ENCODE measurements at regions not wholly inside any gene's neighbourhood (a gene's known extent, or its start where the extent isn't known, plus 50 kb on each side); places are given as distances from the start of the nearest gene placed in this dataset.

DNA sequence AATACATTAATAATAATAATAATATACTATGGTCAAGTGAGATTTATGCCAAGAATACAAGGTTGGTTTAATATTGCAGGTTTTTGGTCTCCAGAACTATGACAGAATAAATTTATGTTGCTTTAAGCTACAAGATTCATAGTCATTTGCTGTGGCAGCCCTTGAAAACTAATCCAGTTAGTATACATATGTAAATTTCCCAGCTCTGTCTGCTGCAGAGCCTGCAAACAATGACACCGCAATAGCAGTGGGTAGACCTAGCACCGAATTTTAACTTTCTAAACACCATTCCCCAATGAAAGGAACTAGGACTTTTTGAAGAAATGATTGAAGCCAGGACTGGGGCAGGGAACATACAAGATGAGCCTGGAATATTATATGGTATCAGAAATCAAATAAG lies 647.7 kb upstream of the NRSN1 start:
- Histone ChIP-seq H3K9me3 (no peaks in the 10 kb centered on the region), H3K27me3 (no peaks in the 10 kb centered on the region), H3K36me3 (no peaks in the 10 kb centered on the region), H3K4me3 (ENCODE audit: low read depth, low read length) (no peak overlapping the region), H3K4me1 (no peaks in the 10 kb centered on the region)
- DNase-seq: no peak
- TF ChIP-seq, protein P1, sequence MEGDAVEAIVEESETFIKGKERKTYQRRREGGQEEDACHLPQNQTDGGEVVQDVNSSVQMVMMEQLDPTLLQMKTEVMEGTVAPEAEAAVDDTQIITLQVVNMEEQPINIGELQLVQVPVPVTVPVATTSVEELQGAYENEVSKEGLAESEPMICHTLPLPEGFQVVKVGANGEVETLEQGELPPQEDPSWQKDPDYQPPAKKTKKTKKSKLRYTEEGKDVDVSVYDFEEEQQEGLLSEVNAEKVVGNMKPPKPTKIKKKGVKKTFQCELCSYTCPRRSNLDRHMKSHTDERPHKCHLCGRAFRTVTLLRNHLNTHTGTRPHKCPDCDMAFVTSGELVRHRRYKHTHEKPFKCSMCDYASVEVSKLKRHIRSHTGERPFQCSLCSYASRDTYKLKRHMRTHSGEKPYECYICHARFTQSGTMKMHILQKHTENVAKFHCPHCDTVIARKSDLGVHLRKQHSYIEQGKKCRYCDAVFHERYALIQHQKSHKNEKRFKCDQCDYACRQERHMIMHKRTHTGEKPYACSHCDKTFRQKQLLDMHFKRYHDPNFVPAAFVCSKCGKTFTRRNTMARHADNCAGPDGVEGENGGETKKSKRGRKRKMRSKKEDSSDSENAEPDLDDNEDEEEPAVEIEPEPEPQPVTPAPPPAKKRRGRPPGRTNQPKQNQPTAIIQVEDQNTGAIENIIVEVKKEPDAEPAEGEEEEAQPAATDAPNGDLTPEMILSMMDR (IDR thresholded peaks at IDR 0.05; ENCODE audit: low read depth, low read length): no peak

DNA sequence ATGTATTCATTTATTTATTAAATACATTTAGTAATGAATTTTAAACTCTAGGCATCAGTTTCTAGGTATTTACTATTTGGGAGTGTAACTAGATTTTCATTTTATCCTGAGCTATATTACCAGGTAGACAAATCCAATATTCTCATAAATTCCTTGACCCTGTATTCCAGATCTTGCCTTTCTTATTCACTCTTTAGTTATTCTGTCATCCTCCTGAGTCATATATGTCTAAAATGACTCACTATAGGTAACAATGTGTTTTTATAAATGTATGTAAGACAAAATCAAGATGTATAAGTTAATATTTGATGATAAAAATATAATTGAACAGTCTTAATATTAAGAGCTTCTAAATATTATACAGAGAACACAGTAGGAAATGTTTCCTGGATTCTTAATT lies 642.1 kb upstream of the NRSN1 start:
- H3K27me3 ChIP-seq: no peaks in the 10 kb centered on the region
- no peak for DNase-seq
- H3K4me3 ChIP-seq (ENCODE audit: low read depth, low read length): no peak overlapping the region
- no peaks in the 10 kb centered on the region for H3K36me3 ChIP-seq
- no peaks in the 10 kb centered on the region for H3K9me3 ChIP-seq
- TF ChIP-seq, protein P1 (IDR thresholded peaks at IDR 0.05; ENCODE audit: low read depth, low read length): no peak
- no peaks in the 10 kb centered on the region for H3K4me1 ChIP-seq

DNA sequence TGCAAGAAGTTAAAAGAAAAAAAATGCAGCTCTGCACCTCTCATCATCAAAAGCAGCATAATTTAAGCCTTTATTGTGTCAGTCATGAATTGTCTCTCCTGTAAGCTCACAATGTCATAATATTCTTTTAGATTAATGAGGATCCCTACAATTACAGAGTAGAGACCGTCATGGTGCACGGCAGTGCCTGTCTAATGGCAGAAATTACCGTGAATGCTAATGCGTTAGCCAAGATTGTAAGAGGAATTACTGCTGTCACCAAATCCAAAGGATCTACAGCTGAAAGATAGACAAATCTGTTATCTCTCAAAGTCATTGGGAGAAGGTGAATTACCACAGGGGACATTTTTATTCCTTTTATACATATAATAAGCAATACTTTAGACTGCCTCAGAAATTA lies 631.6 kb upstream of the NRSN1 start:
- TF ChIP-seq, protein P1 (IDR thresholded peaks at IDR 0.05; ENCODE audit: low read depth, low read length): no peak
- no peak overlapping the region for H3K4me3 ChIP-seq (ENCODE audit: low read depth, low read length)
- no peaks in the 10 kb centered on the region for H3K27me3 ChIP-seq
- no peaks in the 10 kb centered on the region for H3K9me3 ChIP-seq
- no peaks in the 10 kb centered on the region for H3K36me3 ChIP-seq
- no peak for DNase-seq
- no peaks in the 10 kb centered on the region for H3K4me1 ChIP-seq

DNA sequence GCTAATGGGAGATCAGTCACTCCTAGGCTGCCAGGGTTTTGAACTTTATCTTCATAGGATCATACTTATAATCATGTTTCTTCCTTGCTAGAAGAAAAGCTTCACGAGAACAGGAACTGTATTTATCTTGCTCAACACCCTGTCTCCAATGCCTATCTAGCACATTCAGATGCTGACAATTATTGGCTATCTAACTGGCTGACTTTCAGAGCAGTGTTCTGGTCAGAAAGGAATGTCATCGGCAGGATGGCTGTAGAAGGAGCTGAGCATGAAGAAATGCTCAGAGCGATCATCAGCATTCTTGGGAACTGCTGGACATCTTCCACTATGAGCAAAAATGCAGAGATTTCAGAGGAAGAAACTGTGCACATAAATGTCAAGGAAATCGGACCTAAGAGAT lies 628.0 kb upstream of the NRSN1 start:
- TF ChIP-seq, protein P1 (IDR thresholded peaks at IDR 0.05; ENCODE audit: low read depth, low read length): no peak
- no peaks in the 10 kb centered on the region for H3K36me3 ChIP-seq
- no peak overlapping the region for H3K4me3 ChIP-seq (ENCODE audit: low read depth, low read length)
- H3K9me3 ChIP-seq: no peaks in the 10 kb centered on the region
- no peak for DNase-seq
- H3K27me3 ChIP-seq: no peaks in the 10 kb centered on the region
- no peaks in the 10 kb centered on the region for H3K4me1 ChIP-seq

DNA sequence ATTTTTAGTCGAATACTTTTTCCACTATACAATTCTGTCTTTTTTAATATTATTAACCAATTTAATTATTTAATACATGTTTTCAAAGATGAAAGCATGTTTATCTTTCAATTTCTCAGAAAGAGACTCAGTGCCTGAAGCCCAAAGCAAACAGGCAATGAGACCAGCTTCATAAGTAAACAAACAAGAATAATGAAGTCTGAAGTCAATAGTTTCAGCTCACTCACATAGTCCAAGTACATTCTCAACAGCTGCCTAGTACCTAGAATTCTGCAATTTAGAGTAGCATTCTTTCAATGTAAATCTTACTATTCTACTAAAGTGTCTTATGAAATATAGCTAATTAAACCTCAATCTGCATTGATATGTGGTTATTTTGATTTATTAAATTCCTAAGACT lies 626.5 kb upstream of the NRSN1 start:
- Histone ChIP-seq H3K4me3 (ENCODE audit: low read depth, low read length) (no peak overlapping the region), H3K27me3 (no peaks in the 10 kb centered on the region), H3K9me3 (no peaks in the 10 kb centered on the region), H3K36me3 (no peaks in the 10 kb centered on the region), H3K4me1 (no peaks in the 10 kb centered on the region)
- DNase-seq: no peak
- TF ChIP-seq, protein P1 (IDR thresholded peaks at IDR 0.05; ENCODE audit: low read depth, low read length): no peak

DNA sequence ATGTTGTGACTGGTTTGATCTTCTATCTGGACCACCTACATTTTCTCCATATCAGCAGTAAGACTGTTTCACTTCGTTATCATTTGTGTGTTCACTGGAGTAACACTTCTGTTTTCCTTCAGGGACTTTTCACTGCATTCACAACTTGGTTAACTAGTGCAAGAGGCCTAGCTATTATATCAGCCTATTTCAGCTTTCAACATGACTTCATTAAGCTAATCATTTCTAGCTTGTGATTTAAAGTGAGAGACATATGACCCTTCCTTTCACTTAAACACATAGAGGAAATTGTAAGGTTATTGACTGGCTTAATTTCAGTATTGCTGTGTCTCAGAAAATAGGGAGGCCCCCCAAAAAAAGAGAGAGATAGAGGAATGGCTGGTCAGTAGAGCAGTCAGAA lies 622.8 kb upstream of the NRSN1 start:
- H3K27me3 ChIP-seq: no peaks in the 10 kb centered on the region
- TF ChIP-seq, protein P1 (IDR thresholded peaks at IDR 0.05; ENCODE audit: low read depth, low read length): no peak
- no peaks in the 10 kb centered on the region for H3K4me1 ChIP-seq
- no peak overlapping the region for H3K4me3 ChIP-seq (ENCODE audit: low read depth, low read length)
- H3K36me3 ChIP-seq: no peaks in the 10 kb centered on the region
- H3K9me3 ChIP-seq: no peaks in the 10 kb centered on the region
- no peak for DNase-seq
